Omental fat pad (tissue), 3 donors: ENCODE measurements at regions not wholly inside any gene's neighbourhood (a gene's known extent, or its start where the extent isn't known, plus 50 kb on each side); places are given as distances from the start of the nearest gene placed in this dataset.
"Not testable (repeated sequence)": the region's sequence is repeated elsewhere in the genome, so short reads cannot be mapped to it uniquely, and the experiment has no call there.

Source experiments
- ATAC-seq: fragments of 150-250 bp; one replicate; pipeline ENCODE4 v1.9.1; 2016; ENCODE audit warnings: mild to moderate bottlenecking, moderate library complexity; ENCODE audit not compliant: low FRiP score
- DNase-seq: peaks from one replicate; pipeline ENCODE4 v3.0.0-alpha.2; 2019; ENCODE audit warnings: low spot score
- TF ChIP-seq, protein P1 (sequence below), 3 donors: fragments of 450-650 bp; IDR thresholded peaks; one replicate each; pipeline ENCODE4 v1.5.1; 2016 to 2017; ENCODE audit warnings: antibody characterized with exemption in 3 of 3, mild to moderate bottlenecking in 3 of 3, moderate library complexity in 2 of 3

DNA sequence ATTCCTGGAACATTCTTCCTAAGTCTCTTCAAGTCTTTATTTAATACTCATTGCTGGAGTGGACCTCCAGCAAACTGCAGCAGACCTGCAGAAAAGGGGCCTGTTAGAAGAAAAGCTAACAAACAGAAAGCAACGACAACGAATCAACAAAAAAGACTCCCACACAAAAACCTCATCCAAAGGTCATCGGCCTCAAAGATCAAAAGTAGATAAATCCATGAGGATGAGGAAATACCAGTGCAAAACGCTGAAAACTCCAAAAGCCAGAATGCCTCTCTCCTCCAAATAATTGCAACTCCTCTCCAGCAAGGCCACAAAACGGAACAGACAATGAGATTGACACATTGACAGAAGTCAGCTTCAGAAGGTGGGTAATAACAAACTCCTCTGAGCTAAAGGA lies 472.2 kb downstream of the C12orf50 start:
- ATAC-seq: no peak
- DNase-seq: no peak
- TF ChIP-seq, protein P1, sequence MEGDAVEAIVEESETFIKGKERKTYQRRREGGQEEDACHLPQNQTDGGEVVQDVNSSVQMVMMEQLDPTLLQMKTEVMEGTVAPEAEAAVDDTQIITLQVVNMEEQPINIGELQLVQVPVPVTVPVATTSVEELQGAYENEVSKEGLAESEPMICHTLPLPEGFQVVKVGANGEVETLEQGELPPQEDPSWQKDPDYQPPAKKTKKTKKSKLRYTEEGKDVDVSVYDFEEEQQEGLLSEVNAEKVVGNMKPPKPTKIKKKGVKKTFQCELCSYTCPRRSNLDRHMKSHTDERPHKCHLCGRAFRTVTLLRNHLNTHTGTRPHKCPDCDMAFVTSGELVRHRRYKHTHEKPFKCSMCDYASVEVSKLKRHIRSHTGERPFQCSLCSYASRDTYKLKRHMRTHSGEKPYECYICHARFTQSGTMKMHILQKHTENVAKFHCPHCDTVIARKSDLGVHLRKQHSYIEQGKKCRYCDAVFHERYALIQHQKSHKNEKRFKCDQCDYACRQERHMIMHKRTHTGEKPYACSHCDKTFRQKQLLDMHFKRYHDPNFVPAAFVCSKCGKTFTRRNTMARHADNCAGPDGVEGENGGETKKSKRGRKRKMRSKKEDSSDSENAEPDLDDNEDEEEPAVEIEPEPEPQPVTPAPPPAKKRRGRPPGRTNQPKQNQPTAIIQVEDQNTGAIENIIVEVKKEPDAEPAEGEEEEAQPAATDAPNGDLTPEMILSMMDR (IDR thresholded peaks at IDR 0.05): no peak

DNA sequence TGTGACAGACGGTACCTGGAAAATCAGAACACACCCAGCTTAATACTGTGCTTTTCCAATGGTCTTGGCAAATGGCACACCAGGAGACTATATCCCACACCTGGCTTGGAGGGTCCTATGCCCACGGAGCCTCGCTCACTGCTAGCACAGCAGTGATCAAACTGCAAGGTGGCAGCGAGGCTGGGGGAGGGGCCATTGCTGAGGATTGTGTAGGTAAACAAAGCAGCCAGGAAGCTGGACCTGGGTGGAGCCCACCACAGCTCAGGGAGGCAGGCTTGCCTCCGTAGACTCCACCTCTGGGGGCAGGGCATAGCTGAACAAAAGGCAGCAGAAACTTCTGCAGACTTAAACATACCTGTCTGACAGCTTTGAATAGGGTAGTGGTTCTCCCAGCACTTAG lies 498.0 kb downstream of the C12orf50 start:
- ATAC-seq, DNase-seq: not testable (repeated sequence)

DNA sequence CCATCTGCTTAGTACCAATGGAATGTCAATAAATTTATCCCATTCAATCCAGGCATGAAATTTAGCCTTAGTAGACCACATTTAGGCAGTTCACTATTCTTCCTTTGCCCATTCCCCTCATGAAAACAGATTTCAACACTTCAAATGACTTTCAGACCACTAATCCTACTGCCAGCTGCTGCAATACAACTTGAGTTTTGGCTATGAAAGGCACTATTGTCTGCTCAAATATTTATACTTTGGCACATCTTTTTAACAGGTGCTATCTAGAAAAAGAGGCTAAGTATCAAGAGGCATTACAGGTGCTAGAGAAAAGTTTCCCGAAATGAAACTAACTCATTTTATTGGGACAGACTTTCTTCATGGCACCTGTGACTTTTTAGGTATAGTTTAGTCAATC lies 499.8 kb downstream of the C12orf50 start:
- TF ChIP-seq, protein P1 (IDR thresholded peaks at IDR 0.05): no peak
- no peak for ATAC-seq

DNA sequence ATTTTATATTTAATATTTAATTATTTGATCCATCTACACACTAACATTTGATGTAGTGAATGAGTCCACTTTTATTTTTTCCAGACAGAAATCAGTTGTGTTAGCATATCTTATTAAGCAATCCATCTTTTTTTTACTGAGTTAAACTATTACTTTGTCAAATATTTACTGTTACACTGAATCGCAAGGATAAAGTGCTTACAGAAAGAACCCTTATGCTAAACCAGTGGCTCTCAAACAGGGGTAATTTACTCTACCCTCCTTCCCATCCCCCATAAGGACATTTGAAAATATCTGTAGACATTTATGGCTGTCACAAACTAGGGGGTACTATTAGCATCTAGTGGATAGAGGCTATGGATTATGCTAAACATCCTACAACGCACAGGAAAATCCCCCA lies 508.2 kb downstream of the C12orf50 start:
- DNase-seq (no peak), ATAC-seq (no peak)
- TF ChIP-seq, protein P1 (IDR thresholded peaks at IDR 0.05): no peak

More for the DNA sequence above, 499.8 kb downstream of the C12orf50 start:
- no peak for DNase-seq

DNA sequence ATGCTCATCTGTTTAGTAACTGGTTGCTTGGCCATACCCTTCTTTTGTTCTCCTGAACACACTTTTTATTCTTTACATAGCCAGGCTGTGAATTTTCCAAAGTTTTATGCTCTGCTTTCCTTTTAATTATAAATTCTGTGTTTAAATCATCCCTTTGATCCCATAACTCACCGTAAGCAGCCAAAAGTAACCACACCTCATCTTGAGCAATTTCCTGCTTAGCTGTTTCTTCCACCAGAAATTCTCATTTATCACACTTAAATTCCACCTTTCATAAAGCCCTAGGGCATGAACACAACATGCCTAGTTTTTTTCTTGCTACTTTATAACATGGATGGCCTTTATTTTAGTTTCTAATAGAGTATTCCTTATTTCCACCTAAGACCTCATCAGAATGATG lies 510.7 kb downstream of the C12orf50 start:
- ATAC-seq (peak; percentile 70), DNase-seq (no peak)
- TF ChIP-seq, protein P1 (IDR thresholded peaks at IDR 0.05): no peak

DNA sequence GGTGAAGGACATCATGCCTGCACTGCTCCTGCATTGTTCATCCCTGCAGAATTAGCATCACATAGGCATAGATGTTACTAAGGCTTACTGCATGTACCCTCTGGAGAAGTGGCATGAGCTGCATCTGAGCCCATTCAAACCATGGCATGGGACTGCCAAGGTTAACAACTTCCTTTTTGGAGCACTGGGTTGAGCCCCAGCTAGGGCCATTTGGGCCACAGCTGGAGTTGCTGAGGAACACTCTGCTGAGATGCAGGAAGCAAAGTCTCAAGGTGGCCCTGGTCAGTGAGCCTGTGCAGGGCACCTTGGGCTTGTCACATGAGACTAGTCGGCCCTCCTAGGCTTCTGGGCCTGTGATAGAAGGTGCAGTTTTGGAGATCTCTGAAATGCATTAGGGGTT lies 511.2 kb downstream of the C12orf50 start:
- no peak for DNase-seq
- ATAC-seq: peak; percentile 37

DNA sequence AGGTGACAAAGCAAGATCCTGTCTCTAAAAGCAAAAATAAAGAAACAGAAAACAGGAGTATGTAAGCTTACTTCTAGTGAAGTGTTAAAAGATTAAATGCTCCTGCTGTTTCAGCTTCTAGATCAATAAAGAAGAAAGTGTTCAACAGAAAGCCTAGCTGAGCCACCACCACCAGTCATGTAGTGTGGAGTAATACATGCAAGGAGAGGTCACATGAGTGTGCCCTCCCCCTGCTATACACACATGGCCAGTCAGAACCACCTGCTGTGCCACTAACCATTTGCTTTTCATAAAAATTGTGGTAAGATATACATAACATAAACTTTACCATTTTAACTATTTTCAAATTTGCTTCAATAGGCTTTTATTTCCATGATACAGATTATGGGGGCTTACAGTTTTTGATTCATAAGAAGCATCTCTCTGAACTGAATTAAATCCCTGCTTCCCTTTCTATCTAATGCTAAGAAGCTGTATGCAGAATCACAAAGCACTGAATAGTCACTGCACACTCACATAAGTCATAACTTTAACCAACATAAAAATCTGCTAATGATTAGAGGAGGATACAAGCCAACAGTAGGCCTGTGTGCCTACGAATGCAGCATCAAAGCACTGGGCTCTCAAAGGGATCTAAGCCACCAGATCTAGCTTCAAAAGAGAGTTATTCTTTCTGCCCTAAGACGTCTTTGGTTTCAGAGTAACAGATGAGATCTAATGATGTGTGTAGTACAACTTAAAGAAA lies 515.5 kb downstream of the C12orf50 start:
- ATAC-seq (no peak), DNase-seq (no peak)
- TF ChIP-seq, protein P1 (IDR thresholded peaks at IDR 0.05): no peak

More for the DNA sequence above, 511.2 kb downstream of the C12orf50 start:
- TF ChIP-seq, protein P1 (IDR thresholded peaks at IDR 0.05): no peak
